Activated CD4-positive, alpha-beta T cell treated with anti-CD3 and anti-CD28 coated beads for 36 hours (primary cell): ENCODE measurements at regions not wholly inside any gene's neighbourhood (a gene's known extent, or its start where the extent isn't known, plus 50 kb on each side); places are given as distances from the start of the nearest gene placed in this dataset.
A peak's percentile ranks its signal among the peaks of the same experiment; 100 is the strongest.

Experiments used
- ATAC-seq: fragments of 200-7000 bp; cut with Tn5 transposase; one replicate; pipeline ENCODE4 v1.10.0; 2021; ENCODE audit warnings: mild to moderate bottlenecking, moderate library complexity
- CTCF ChIA-PET: fragments of 350-600 bp; sonication (Branson Sonifier 250); formaldehyde crosslinking; loops from one replicate; lab custom pipeline; 2021; ENCODE audit warnings: antibody characterized with exemption; lab: Charles Lee
- POLR2A ChIA-PET: fragments of 350-600 bp; sonication (Branson Sonifier 250); formaldehyde crosslinking; loops from one replicate; lab custom pipeline; 2021; ENCODE audit warnings: antibody characterized with exemption, inconsistent platforms; lab: Charles Lee
- DNase-seq: peaks from one replicate; pipeline ENCODE4 v3.0.0-alpha.2; 2020
- H3K27ac Mint-ChIP-seq: one replicate; pipeline ENCODE4 v1.8.0; 2021; ENCODE audit warnings: mixed read lengths
- H3K27me3 Mint-ChIP-seq: one replicate; pipeline ENCODE4 v1.8.0; 2021; ENCODE audit warnings: mixed read lengths
- H3K36me3 Mint-ChIP-seq: one replicate; pipeline ENCODE4 v1.8.0; 2021; ENCODE audit warnings: low read depth, mixed read lengths
- H3K4me1 Mint-ChIP-seq: one replicate; pipeline ENCODE4 v1.8.0; 2021; ENCODE audit warnings: mixed read lengths
- H3K4me3 Mint-ChIP-seq: one replicate; pipeline ENCODE4 v1.8.0; 2021; ENCODE audit warnings: mild to moderate bottlenecking, moderate library complexity, mixed read lengths
- H3K9me3 Mint-ChIP-seq: one replicate; pipeline ENCODE4 v1.8.0; 2021; ENCODE audit warnings: low read depth, mixed read lengths
- intact Hi-C, 2 experiments: fragments of 100-400 bp; cut with DNase I in 1 of 2; cut with micrococcal nuclease in 1 of 2; formaldehyde crosslinking; loops; one replicate each; pipeline versions ENCODE4 v1.14.2 to v1.15.1; 2022 to 2024; cut with DNase I, micrococcal nuclease

DNA sequence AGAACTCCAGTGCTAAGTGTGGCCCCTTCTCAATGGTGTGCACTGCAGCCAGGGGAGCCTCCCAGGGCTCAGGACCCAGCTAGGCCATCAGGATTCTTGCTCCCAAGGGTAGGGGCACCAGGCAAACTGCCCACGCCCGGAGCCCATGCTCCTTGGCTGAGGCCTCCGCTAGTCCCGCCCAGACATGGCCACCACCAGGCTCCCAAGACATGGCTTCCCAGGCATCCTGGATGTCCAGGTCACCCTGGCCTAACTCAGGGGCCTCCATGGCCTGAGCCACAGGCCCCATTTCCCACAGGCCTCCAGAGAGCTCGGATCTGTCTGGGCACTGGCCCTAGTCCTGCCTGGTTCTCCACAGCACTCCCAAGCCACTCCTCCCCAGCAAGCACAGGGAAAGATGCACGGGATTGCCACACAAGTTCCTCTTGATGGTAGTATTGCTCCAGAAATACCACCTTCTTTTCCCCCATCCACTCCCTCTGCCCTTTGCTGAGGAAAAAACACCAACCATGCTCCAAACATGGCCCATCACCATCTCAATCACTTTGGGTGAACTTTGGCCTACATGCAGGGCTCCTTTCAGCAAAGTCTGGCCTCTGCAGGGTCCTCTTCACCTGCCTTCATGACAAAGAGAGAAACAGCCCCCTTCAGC is 274.7 kb upstream of the AGTR2 start:
- Mint-ChIP-seq H3K27ac (no peak overlapping the region), H3K27me3 (no peaks in the 10 kb centered on the region), H3K4me3 (no peak overlapping the region), H3K36me3 (no peaks in the 10 kb centered on the region), H3K4me1 (no peaks in the 10 kb centered on the region), H3K9me3 (no peaks in the 10 kb centered on the region)
- ChIA-PET CTCF (no interaction called here), POLR2A (no interaction called here)
- DNase-seq = no peak
- intact Hi-C loops = no loop called here
- no peak for ATAC-seq

DNA sequence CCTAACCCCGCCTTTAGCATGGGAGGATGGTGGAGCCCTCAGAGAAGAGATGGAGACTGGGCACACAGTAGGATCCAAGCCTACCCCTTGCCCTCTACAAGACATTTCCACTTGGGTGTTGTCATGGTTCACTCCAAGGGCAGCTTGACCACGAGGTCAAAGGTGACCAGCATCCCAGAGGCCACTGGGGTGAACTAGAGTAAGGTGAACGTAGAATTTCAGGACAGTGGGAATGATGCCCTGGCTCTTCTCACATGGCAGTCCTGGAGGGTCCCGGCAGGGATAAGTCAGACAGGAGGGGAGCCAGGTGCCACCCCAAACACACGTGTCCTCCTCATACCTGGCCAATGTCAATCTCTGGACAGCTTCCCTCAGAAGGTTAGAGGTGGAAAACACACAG is 274.2 kb upstream of the AGTR2 start:
- H3K27me3 Mint-ChIP-seq = no peaks in the 10 kb centered on the region
- ChIA-PET POLR2A (no interaction called here), CTCF (no interaction called here)
- H3K9me3 Mint-ChIP-seq = no peaks in the 10 kb centered on the region
- no peaks in the 10 kb centered on the region for H3K4me1 Mint-ChIP-seq
- no peak for DNase-seq
- no peak overlapping the region for H3K4me3 Mint-ChIP-seq
- intact Hi-C loops = no loop called here
- no peaks in the 10 kb centered on the region for H3K36me3 Mint-ChIP-seq
- H3K27ac Mint-ChIP-seq = no peak overlapping the region
- no peak for ATAC-seq

DNA sequence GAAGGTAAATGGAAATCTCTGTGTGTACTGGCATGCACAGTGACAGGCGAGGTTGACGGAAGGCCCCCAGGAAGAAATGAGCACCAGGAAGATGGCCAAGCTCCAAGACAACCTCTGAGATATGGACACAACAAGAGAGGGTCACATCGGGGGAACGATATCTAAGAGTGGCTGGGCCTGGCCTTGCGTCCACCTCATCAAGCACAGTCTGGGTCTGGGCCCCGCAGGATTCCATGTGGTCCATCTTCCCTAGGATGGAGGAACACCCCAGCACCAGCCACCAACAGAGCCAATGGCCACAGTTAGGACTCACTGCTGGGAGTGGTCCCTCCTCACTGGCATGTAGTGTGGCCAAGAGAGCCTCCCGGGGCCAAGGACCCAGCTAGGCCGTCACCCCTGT is 272.6 kb upstream of the AGTR2 start:
- no peaks in the 10 kb centered on the region for H3K27me3 Mint-ChIP-seq
- ATAC-seq = no peak
- no peak for DNase-seq
- H3K9me3 Mint-ChIP-seq = no peaks in the 10 kb centered on the region
- no peaks in the 10 kb centered on the region for H3K4me1 Mint-ChIP-seq
- CTCF ChIA-PET = no interaction called here
- H3K36me3 Mint-ChIP-seq = no peaks in the 10 kb centered on the region
- intact Hi-C loops = no loop called here
- H3K27ac Mint-ChIP-seq = no peak overlapping the region
- POLR2A ChIA-PET = no interaction called here
- no peak overlapping the region for H3K4me3 Mint-ChIP-seq

DNA sequence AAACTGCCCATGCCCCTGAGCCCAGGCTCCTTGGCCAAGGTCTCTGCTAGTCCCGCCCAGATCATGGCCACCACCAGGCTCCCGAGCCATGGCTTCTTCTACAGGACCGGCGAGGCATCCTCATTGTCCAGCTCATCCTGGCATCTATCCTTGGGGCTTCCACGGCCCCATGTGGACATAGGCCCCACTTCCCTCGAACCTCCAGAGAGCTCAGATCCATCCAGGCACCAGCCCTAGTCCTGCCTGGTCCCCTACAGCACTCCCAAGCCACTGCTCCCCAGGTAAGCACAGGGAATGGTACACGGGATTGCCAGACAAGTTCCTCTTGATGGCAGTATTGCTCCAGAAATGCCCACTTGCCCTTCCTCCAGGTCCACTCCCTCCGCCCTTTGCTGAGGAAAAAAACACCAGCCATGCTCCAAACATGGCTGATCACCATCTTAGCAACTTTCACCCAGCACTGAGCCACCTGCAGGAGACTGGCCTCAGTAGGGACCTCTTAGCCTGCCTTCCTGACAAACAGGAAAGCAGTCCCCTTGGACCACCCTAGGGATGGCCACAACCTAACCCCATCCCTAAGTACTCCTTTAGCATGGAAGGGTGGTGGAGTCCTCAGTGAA is 272.1 kb upstream of the AGTR2 start:
- H3K9me3 Mint-ChIP-seq = no peaks in the 10 kb centered on the region
- CTCF ChIA-PET = no interaction called here
- POLR2A ChIA-PET = no interaction called here
- no peaks in the 10 kb centered on the region for H3K4me1 Mint-ChIP-seq
- no peak overlapping the region for H3K4me3 Mint-ChIP-seq
- DNase-seq (peak; percentile 4), ATAC-seq (no peak)
- no peaks in the 10 kb centered on the region for H3K36me3 Mint-ChIP-seq
- intact Hi-C loops = no loop called here
- H3K27me3 Mint-ChIP-seq = no peaks in the 10 kb centered on the region
- H3K27ac Mint-ChIP-seq = no peak overlapping the region

DNA sequence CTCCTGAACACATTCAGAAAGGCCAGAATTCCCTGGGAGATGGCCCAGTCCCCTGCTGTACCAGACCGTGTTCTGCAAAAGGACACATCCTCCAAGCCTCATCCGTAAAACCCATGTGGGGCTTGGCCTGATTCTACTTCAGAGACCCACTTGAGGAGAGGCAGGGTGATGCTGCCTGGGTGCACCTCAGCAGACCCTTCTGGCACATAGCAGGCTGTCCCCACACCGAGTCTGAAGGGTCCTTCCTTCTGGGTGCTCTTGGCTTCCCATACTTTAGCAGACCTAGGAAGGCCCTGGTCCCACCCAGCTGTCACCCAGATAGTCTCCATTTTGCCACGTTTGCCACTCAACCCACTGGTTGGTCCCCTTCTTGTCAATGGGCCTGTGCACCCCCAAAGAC is 270.1 kb upstream of the AGTR2 start:
- H3K36me3 Mint-ChIP-seq = no peaks in the 10 kb centered on the region
- ATAC-seq (no peak), DNase-seq (no peak)
- POLR2A ChIA-PET = no interaction called here
- intact Hi-C loops = no loop called here
- H3K4me1 Mint-ChIP-seq = no peaks in the 10 kb centered on the region
- CTCF ChIA-PET = no interaction called here
- no peak overlapping the region for H3K27ac Mint-ChIP-seq
- no peaks in the 10 kb centered on the region for H3K27me3 Mint-ChIP-seq
- no peaks in the 10 kb centered on the region for H3K9me3 Mint-ChIP-seq
- H3K4me3 Mint-ChIP-seq = no peak overlapping the region

DNA sequence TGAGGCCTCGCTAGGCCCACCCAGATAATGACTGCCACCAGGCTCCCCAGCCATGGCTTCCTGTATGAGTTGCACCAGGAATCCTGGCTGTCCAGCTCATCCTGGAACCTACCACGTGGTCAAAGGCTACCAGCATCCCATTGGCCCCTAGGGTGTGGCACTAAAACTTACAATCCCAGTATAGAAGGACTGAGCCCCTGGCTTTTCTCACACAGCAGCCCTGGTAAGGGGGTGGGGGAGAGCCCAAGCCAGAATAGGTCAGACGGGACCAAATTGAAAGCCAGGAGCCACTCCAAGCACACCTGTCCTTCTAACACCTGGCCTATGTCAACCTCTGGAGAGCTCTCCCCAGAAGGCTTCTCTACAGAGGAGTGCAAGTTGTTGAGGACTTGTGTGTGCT is 269.3 kb upstream of the AGTR2 start:
- Mint-ChIP-seq H3K27ac (no peak overlapping the region), H3K4me1 (no peaks in the 10 kb centered on the region), H3K9me3 (no peaks in the 10 kb centered on the region), H3K4me3 (no peak overlapping the region), H3K36me3 (no peaks in the 10 kb centered on the region), H3K27me3 (no peaks in the 10 kb centered on the region)
- ATAC-seq (no peak), DNase-seq (no peak)
- intact Hi-C loops = no loop called here
- ChIA-PET POLR2A (no interaction called here), CTCF (no interaction called here)

DNA sequence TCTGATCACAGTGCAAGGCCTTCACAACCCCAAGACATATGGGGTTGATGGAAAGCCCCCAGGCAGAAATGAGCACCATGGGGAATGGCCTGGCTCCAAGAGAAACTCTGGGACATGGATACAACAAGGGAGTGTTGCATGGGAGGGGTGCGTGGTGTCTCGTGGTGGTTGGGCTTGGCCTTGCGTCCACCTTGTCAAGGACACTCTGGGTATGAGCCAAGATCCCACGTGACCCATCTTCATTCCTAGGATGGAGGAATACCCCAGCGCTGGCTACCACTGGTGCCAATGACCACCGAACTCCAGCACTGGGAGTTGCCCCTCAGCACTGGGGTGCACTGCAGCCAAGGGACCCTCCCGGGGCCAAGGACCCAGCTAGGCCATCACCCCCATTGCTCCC is 267.5 kb upstream of the AGTR2 start:
- ChIA-PET POLR2A (no interaction called here), CTCF (no interaction called here)
- ATAC-seq (no peak), DNase-seq (no peak)
- H3K4me3 Mint-ChIP-seq = no peak overlapping the region
- no peaks in the 10 kb centered on the region for H3K27me3 Mint-ChIP-seq
- H3K27ac Mint-ChIP-seq = no peak overlapping the region
- intact Hi-C loops = no loop called here
- H3K9me3 Mint-ChIP-seq = no peaks in the 10 kb centered on the region
- H3K4me1 Mint-ChIP-seq = no peaks in the 10 kb centered on the region
- H3K36me3 Mint-ChIP-seq = no peaks in the 10 kb centered on the region

DNA sequence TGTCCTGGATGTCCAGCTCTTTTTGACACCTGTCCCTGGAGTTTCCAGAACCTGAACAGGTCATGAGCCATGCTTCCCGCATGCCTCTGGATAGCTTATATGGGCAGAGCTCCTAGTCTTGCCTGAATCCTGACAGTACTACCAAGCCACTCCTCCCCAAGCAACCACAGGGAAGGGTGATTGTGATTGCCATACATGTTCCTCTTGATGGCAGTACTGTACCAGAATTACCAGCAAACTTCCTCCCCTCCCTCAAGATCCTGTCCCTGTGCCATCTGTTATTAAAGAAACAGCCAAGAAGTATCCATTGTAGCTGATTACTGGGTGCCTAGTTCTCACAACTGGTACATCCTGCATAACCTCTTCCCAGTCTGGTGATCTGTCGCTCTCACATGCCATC is 264.3 kb upstream of the AGTR2 start:
- Mint-ChIP-seq H3K4me3 (no peak overlapping the region), H3K9me3 (no peaks in the 10 kb centered on the region), H3K27me3 (no peaks in the 10 kb centered on the region), H3K36me3 (no peaks in the 10 kb centered on the region), H3K4me1 (no peaks in the 10 kb centered on the region), H3K27ac (no peak overlapping the region)
- ATAC-seq (no peak), DNase-seq (no peak)
- ChIA-PET CTCF (no interaction called here), POLR2A (no interaction called here)
- intact Hi-C loops = no loop called here

DNA sequence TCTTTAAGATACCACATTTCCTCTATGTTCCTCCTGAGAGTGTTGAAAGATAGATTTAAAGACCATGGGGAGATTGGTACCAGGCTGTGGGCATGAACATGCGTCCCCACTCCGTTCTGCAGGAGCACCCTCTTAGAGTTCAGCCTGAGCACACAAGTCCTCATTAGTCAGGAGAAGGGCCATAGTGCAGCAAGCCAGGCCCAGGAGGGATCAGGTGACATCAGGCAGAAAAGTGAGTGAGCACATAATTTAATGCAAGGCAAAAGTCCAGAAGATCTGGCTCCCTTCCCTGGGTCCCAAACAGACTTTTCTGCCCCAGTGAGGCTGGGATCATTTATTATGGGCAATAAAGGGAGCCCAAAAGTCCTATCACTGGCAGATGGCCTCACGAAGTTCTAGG is 263.7 kb upstream of the AGTR2 start:
- POLR2A ChIA-PET = no interaction called here
- ATAC-seq (no peak), DNase-seq (no peak)
- Mint-ChIP-seq H3K4me3 (no peak overlapping the region), H3K27me3 (no peaks in the 10 kb centered on the region), H3K4me1 (no peaks in the 10 kb centered on the region), H3K27ac (no peak overlapping the region), H3K36me3 (no peaks in the 10 kb centered on the region), H3K9me3 (no peaks in the 10 kb centered on the region)
- CTCF ChIA-PET = no interaction called here
- intact Hi-C loops = no loop called here

DNA sequence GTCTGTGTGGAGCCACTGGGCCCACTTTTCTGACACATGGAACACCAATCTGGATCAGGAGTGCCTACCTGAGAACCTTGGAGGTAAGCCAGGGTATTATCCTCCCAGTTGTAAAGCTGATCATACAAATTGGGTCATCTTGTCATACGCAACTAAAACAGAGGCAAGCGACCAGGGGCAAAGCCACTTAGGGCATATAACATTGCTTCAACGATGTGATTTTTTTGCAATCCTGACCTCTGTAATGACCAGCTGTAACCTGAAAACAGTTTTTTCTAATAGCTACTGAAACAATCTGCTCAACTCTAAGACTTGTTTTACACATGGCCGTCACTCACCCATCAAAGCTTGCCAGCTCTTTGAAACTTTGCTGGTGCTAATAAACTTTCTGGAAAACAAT is 261.5 kb upstream of the AGTR2 start:
- Mint-ChIP-seq H3K27me3 (no peaks in the 10 kb centered on the region), H3K4me1 (no peaks in the 10 kb centered on the region), H3K27ac (no peak overlapping the region), H3K4me3 (no peak overlapping the region), H3K36me3 (no peaks in the 10 kb centered on the region), H3K9me3 (no peaks in the 10 kb centered on the region)
- ChIA-PET CTCF (no interaction called here), POLR2A (no interaction called here)
- ATAC-seq = no peak
- intact Hi-C loops = no loop called here
- DNase-seq = no peak

DNA sequence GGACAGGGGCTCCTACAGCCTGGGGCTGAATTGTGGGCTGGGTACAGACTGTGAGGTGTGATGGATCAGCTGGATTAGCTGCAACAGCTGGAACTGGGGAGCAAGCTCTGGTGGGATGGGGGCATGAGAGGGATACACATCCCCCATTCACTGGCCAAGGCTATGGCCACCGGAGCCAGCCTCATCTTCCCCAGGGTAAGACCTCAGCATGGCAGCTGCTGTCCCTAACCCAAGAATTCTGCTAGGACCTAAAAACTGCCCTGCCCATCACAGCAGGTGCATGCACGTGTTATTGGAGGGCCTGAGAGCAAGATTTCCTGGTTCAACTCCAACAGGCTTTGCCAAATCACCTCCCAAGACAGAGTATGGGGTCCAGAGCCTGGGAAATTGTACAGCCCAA is 258.6 kb upstream of the AGTR2 start:
- ChIA-PET POLR2A (no interaction called here), CTCF (no interaction called here)
- no peak overlapping the region for H3K4me3 Mint-ChIP-seq
- intact Hi-C loops = no loop called here
- DNase-seq (no peak), ATAC-seq (no peak)
- H3K27me3 Mint-ChIP-seq = no peaks in the 10 kb centered on the region
- H3K4me1 Mint-ChIP-seq = no peaks in the 10 kb centered on the region
- H3K27ac Mint-ChIP-seq = no peak overlapping the region
- no peaks in the 10 kb centered on the region for H3K9me3 Mint-ChIP-seq
- no peaks in the 10 kb centered on the region for H3K36me3 Mint-ChIP-seq

DNA sequence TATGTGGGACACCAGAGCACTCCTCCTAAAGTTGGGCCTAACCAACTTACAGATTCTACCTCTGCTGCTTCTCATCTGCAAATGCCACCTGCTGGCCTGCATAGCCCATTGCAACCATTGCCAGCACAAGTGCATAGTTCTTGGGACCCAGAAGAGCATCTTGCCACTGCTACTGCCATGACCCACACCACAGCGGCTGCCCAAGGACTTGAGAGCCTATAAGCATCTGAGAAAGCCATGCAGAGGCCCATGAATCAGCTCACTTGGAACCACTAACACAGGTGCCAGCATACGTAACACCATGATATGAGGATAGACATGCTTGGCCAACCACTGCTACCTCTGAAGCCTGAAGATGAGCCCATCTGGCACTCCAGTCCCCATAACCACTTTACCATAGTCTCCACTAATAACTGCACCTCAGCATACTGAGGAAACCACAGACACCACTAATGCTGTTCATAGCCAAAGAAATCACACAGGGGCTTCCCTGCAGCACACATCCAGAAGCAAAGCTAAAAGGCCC is 258.1 kb upstream of the AGTR2 start:
- peak; percentile 4 for DNase-seq
- Mint-ChIP-seq H3K27ac (no peak overlapping the region), H3K4me1 (no peaks in the 10 kb centered on the region), H3K4me3 (no peak overlapping the region), H3K9me3 (no peaks in the 10 kb centered on the region), H3K36me3 (no peaks in the 10 kb centered on the region), H3K27me3 (no peaks in the 10 kb centered on the region)
- ChIA-PET CTCF (no interaction called here), POLR2A (no interaction called here)
- intact Hi-C loops = no loop called here
- ATAC-seq = no peak
